ENCODE measurements at regions not wholly inside any gene's neighbourhood (a gene's known extent, or its start where the extent isn't known, plus 50 kb on each side); places are given as distances from the start of the nearest gene placed in this dataset.

- TF ChIP-seq CTCF (IDR thresholded peaks at IDR 0.05) (no peak), POLR2AphosphoS5 (IDR thresholded peaks at IDR 0.05; ENCODE audit: insufficient read depth in 1 of 2, low read depth in 1 of 2) (no peak)
These were observed 212.8 kb downstream of the CDCA7 start for GRCh38 chr2:173567493-173567892.

All from vagina (tissue), 2 donors.